ENCODE measurements at regions not wholly inside any gene's neighbourhood (a gene's known extent, or its start where the extent isn't known, plus 50 kb on each side); places are given as distances from the start of the nearest gene placed in this dataset.

- H3K9me1 ChIP-seq (ENCODE audit: control insufficient read depth, extremely low read depth, insufficient read depth, low read length), result no peaks in the 10 kb centered on the region
- no peak overlapping the region for H3K4me3 ChIP-seq (ENCODE audit: control insufficient read depth in 2 of 3, extremely low read depth in 1 of 3, insufficient read depth in 2 of 3, low read depth in 1 of 3, low read length in 3 of 3)
- DNase-seq (ENCODE audit: low read depth, low spot score) (no peak), FAIRE-seq (no peak)
- H3K27me3 ChIP-seq (ENCODE audit: control insufficient read depth, extremely low read depth, insufficient read depth, low read length), result no peaks in the 10 kb centered on the region
- H4K20me1 ChIP-seq (ENCODE audit: control insufficient read depth, extremely low read depth, insufficient read depth, low read length), result no peaks in the 10 kb centered on the region
- H3K4me1 ChIP-seq (ENCODE audit: control insufficient read depth, extremely low read depth, insufficient read depth, low read length), result peaks cover 8% of the 10 kb centered on the region
- no peak overlapping the region for H3K9ac ChIP-seq (ENCODE audit: control insufficient read depth, extremely low read depth, insufficient read depth, low read length)
- H3K36me3 ChIP-seq (ENCODE audit: control insufficient read depth in 2 of 2, extremely low read depth in 1 of 2, insufficient read depth in 2 of 2, low read length in 2 of 2), result no peaks in the 10 kb centered on the region
- peak overlapping the region; percentile 22 for H3K4me2 ChIP-seq (ENCODE audit: control insufficient read depth, extremely low read depth, insufficient read depth, low read depth, low read length)
- no peak for TF ChIP-seq CTCF (optimal IDR thresholded peaks at IDR 0.05 in 1 of 3, IDR thresholded peaks at IDR 0.05 in 1 of 3, conservative IDR thresholded peaks at IDR 0.05 in 1 of 3; ENCODE audit: extremely low read depth in 1 of 3, insufficient read depth in 2 of 3, low read length in 3 of 3)
- no peak for TF ChIP-seq EZH2 (IDR thresholded peaks at IDR 0.05; ENCODE audit: low read length)
- no peak overlapping the region for H3K27ac ChIP-seq (ENCODE audit: control insufficient read depth, insufficient read depth, low read length)
- H3K79me2 ChIP-seq (ENCODE audit: control insufficient read depth, insufficient read depth, low read length), result no peaks in the 10 kb centered on the region
- dilution Hi-C loops (cut with MboI; ENCODE audit: extremely low pct_ligation_motif_present, low sequenced_read_pairs), result no loop called here
- H2AFZ ChIP-seq (ENCODE audit: control insufficient read depth, low read length), result no peak overlapping the region
- H3K9me3 ChIP-seq (ENCODE audit: control insufficient read depth, low read depth, low read length), result no peaks in the 10 kb centered on the region
Observed at GRCh38 chr2:221973502-221973901, 325.3 kb downstream of the PAX3 start.

DNA sequence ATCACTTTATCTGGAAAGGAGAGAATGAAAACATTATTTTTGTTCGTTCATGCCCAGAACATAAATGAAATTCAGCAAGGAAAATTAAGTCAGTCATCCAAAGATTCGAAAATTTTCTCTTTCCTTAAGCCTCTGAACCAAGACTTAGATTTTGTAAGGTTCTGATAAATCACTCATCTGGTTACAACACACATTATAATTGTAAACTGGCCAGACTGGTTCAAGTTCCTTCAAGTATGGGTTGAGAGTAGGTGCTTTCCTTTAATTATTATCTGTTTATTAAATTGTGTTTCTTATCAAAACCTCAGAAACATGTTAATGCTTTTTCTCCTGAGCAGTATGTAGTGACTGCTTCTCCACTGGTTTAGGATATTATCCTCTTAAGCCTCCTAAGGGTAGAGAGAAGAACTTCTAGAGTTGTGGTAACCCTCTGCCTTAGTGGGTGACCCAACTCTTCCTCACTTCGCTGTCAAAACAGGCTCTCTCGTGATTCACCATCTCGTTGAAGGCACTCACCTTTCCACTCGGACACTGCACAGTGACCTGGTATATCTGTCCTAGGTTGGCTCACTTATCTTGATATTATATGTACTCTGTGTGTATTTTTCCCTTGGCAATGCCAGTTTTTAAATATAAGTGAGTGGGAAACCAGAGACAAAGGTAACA is 325.9 kb downstream of the PAX3 start:
- no peak overlapping the region for H3K27ac ChIP-seq (ENCODE audit: control insufficient read depth, insufficient read depth, low read length)
- no peaks in the 10 kb centered on the region for H3K9me3 ChIP-seq (ENCODE audit: control insufficient read depth, low read depth, low read length)
- dilution Hi-C loops (cut with MboI; ENCODE audit: extremely low pct_ligation_motif_present, low sequenced_read_pairs), result no loop called here
- no peaks in the 10 kb centered on the region for H3K79me2 ChIP-seq (ENCODE audit: control insufficient read depth, insufficient read depth, low read length)
- FAIRE-seq (no peak), DNase-seq (ENCODE audit: low read depth, low spot score) (no peak)
- H3K27me3 ChIP-seq (ENCODE audit: control insufficient read depth, extremely low read depth, insufficient read depth, low read length), result no peaks in the 10 kb centered on the region
- H3K9me1 ChIP-seq (ENCODE audit: control insufficient read depth, extremely low read depth, insufficient read depth, low read length), result no peaks in the 10 kb centered on the region
- peak overlapping the region; percentile 22 for H3K4me2 ChIP-seq (ENCODE audit: control insufficient read depth, extremely low read depth, insufficient read depth, low read depth, low read length)
- no peak overlapping the region for H2AFZ ChIP-seq (ENCODE audit: control insufficient read depth, low read length)
- no peaks in the 10 kb centered on the region for H3K36me3 ChIP-seq (ENCODE audit: control insufficient read depth in 2 of 2, extremely low read depth in 1 of 2, insufficient read depth in 2 of 2, low read length in 2 of 2)
- peaks cover 8% of the 10 kb centered on the region for H3K4me1 ChIP-seq (ENCODE audit: control insufficient read depth, extremely low read depth, insufficient read depth, low read length)
- TF ChIP-seq EZH2 (IDR thresholded peaks at IDR 0.05; ENCODE audit: low read length) (no peak), CTCF (optimal IDR thresholded peaks at IDR 0.05 in 1 of 3, IDR thresholded peaks at IDR 0.05 in 1 of 3, conservative IDR thresholded peaks at IDR 0.05 in 1 of 3; ENCODE audit: extremely low read depth in 1 of 3, insufficient read depth in 2 of 3, low read length in 3 of 3) (no peak)
- no peak overlapping the region for H3K9ac ChIP-seq (ENCODE audit: control insufficient read depth, extremely low read depth, insufficient read depth, low read length)
- no peaks in the 10 kb centered on the region for H4K20me1 ChIP-seq (ENCODE audit: control insufficient read depth, extremely low read depth, insufficient read depth, low read length)
- H3K4me3 ChIP-seq (ENCODE audit: control insufficient read depth in 2 of 3, extremely low read depth in 1 of 3, insufficient read depth in 2 of 3, low read depth in 1 of 3, low read length in 3 of 3), result no peak overlapping the region

Data from keratinocyte (primary cell).